Parathyroid adenoma (tissue), 2 donors: ENCODE measurements at regions not wholly inside any gene's neighbourhood (a gene's known extent, or its start where the extent isn't known, plus 50 kb on each side); places are given as distances from the start of the nearest gene placed in this dataset.

Experiments
- H2AFZ ChIP-seq: fragments of 300-600 bp; sonication (generic); one replicate; pipeline ENCODE4 v1.7.0; 2017; ENCODE audit warnings: antibody characterized with exemption, mild to moderate bottlenecking
- H3K27ac ChIP-seq: fragments of 300-600 bp; sonication (generic); one replicate; pipeline ENCODE4 v1.7.0; 2017
- H3K27me3 ChIP-seq: fragments of 300-600 bp; sonication (generic); one replicate; pipeline ENCODE4 v1.7.0; 2017; ENCODE audit warnings: low read length; ENCODE audit not compliant: control insufficient read depth, insufficient read depth
- H3K36me3 ChIP-seq: fragments of 300-600 bp; sonication (generic); one replicate; pipeline ENCODE4 v1.7.0; 2017; ENCODE audit warnings: low read length; ENCODE audit not compliant: control insufficient read depth, insufficient read depth
- H3K4me1 ChIP-seq: fragments of 300-600 bp; sonication (generic); one replicate; pipeline ENCODE4 v1.7.0; 2017; ENCODE audit warnings: control low read depth
- H3K4me2 ChIP-seq: fragments of 300-600 bp; sonication (generic); one replicate; pipeline ENCODE4 v1.7.0; 2017; ENCODE audit warnings: low read length
- H3K4me3 ChIP-seq: fragments of 300-600 bp; sonication (generic); one replicate; pipeline ENCODE4 v1.7.0; 2017; ENCODE audit warnings: low read depth, low read length
- H3K79me2 ChIP-seq: fragments of 300-600 bp; sonication (generic); one replicate; pipeline ENCODE4 v1.7.0; 2017; ENCODE audit warnings: control low read depth
- H3K9ac ChIP-seq: fragments of 300-600 bp; sonication (generic); one replicate; pipeline ENCODE4 v1.7.0; 2017; ENCODE audit warnings: mild to moderate bottlenecking
- H3K9me3 ChIP-seq: fragments of 300-600 bp; sonication (generic); one replicate; pipeline ENCODE4 v1.7.0; 2017; ENCODE audit warnings: low read length; ENCODE audit not compliant: control insufficient read depth
- CTCF ChIP-seq: fragments of 300-600 bp; sonication (generic); IDR thresholded peaks from one replicate; pipeline ENCODE4 v1.7.0; 2017; ENCODE audit warnings: antibody characterized with exemption, mild to moderate bottlenecking
- donor health status: primary hyperparathyroidism.

GRCh38 chr11:19499999-19500398 lies 212.6 kb upstream of the NAV2 start:
- Histone ChIP-seq H3K4me1 (no peaks in the 10 kb centered on the region), H3K36me3 (no peaks in the 10 kb centered on the region), H2AFZ (no peak overlapping the region), H3K27me3 (no peaks in the 10 kb centered on the region), H3K4me2 (no peak overlapping the region), H3K9me3 (no peaks in the 10 kb centered on the region), H3K79me2 (no peaks in the 10 kb centered on the region), H3K9ac (no peak overlapping the region), H3K4me3 (no peak overlapping the region), H3K27ac (no peak overlapping the region)
- no peak for TF ChIP-seq CTCF

GRCh38 chr11:19499026-19499669 lies 213.5 kb upstream of the NAV2 start:
- Histone ChIP-seq H3K4me1 (no peaks in the 10 kb centered on the region), H3K9me3 (no peaks in the 10 kb centered on the region)
- no peak for TF ChIP-seq CTCF

GRCh38 chr11:19493446-19494213 lies 219.0 kb upstream of the NAV2 start:
- Histone ChIP-seq H2AFZ (no peak overlapping the region), H3K4me1 (no peaks in the 10 kb centered on the region), H3K9ac (no peak overlapping the region), H3K27me3 (no peaks in the 10 kb centered on the region), H3K79me2 (no peaks in the 10 kb centered on the region), H3K4me2 (no peak overlapping the region), H3K9me3 (no peaks in the 10 kb centered on the region), H3K4me3 (no peak overlapping the region), H3K36me3 (no peaks in the 10 kb centered on the region), H3K27ac (no peak overlapping the region)
- TF ChIP-seq CTCF = no peak

More at GRCh38 chr11:19499026-19499669, 213.5 kb upstream of the NAV2 start:
- H3K27ac ChIP-seq = no peak overlapping the region
- no peaks in the 10 kb centered on the region for H3K36me3 ChIP-seq
- no peak overlapping the region for H2AFZ ChIP-seq
- H3K4me2 ChIP-seq = no peak overlapping the region
- H3K79me2 ChIP-seq = no peaks in the 10 kb centered on the region
- H3K27me3 ChIP-seq = no peaks in the 10 kb centered on the region
- no peak overlapping the region for H3K9ac ChIP-seq
- no peak overlapping the region for H3K4me3 ChIP-seq

GRCh38 chr11:19482319-19483100 lies 230.1 kb upstream of the NAV2 start:
- Histone ChIP-seq H3K4me3 (no peak overlapping the region), H3K9ac (no peak overlapping the region), H3K4me2 (no peak overlapping the region), H3K9me3 (no peaks in the 10 kb centered on the region), H3K4me1 (no peaks in the 10 kb centered on the region), H3K79me2 (no peaks in the 10 kb centered on the region), H3K27ac (no peak overlapping the region), H3K27me3 (no peaks in the 10 kb centered on the region), H3K36me3 (no peaks in the 10 kb centered on the region), H2AFZ (no peak overlapping the region)
- TF ChIP-seq CTCF = no peak
